Erythroblast (primary cell): ENCODE measurements at regions not wholly inside any gene's neighbourhood (a gene's known extent, or its start where the extent isn't known, plus 50 kb on each side); places are given as distances from the start of the nearest gene placed in this dataset.

Experiments
- DNase-seq, 2 experiments: peaks; one replicate each; lab custom pipeline; 2025; lab: John Stamatoyannopoulos, UW
- GATA1 ChIP-seq: IDR thresholded peaks from 2 replicates; pipeline ENCODE4 v1.6.1; 2011; ENCODE audit warnings: low read depth, mild to moderate bottlenecking, control low read depth, low read length, moderate library complexity
- POLR2A ChIP-seq: IDR thresholded peaks from 2 replicates; pipeline ENCODE4 v1.6.1; 2011; ENCODE audit warnings: mild to moderate bottlenecking, low read length

DNA sequence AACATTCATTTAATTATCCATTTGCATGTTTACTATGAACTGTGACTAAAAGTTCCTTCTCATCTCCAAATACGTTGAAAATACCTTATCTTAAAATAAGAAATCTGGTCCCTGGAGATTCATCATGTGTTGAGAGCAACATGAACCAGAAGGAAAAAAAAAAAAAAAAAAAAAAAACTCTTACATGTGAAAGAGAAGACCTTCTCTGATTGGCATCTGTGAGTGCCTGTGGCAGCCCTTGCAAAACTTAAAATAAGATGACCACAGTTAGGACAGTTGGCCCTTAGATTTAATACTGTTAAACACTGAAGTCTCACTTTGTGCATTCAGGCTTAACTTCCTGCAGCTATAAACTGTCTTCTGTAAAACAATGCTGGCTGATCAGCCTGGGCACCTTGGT is 1395.2 kb upstream of the ADGRL4 start:
- TF ChIP-seq GATA1 = no peak
- no peak for TF ChIP-seq POLR2A
- no peak for DNase-seq

- TF ChIP-seq GATA1 = no peak
- no peak for TF ChIP-seq POLR2A
- no peak for DNase-seq
Measured at GRCh38 chr1:80392529-80392928, 1386.0 kb upstream of the ADGRL4 start.

DNA sequence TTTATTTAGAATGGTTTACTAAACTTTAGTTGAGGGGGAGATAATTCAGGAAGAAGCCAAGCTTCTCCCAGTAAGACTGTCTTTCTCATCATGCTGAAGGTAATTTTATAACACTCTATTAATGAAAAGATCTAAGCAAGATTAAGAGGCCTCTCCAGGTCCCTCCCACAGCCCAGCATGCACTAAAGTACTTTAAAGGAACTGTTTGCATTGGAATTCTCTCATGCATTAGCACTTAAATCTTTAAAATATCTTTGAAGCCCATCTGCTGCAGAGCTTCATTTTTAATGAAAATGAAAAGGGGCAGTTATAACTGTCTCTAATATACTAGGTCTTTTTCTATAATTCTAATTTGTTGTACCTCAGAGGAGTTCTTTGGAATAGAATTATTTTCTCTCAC is 1379.1 kb upstream of the ADGRL4 start:
- no peak for TF ChIP-seq GATA1
- no peak for TF ChIP-seq POLR2A
- no peak for DNase-seq

DNA sequence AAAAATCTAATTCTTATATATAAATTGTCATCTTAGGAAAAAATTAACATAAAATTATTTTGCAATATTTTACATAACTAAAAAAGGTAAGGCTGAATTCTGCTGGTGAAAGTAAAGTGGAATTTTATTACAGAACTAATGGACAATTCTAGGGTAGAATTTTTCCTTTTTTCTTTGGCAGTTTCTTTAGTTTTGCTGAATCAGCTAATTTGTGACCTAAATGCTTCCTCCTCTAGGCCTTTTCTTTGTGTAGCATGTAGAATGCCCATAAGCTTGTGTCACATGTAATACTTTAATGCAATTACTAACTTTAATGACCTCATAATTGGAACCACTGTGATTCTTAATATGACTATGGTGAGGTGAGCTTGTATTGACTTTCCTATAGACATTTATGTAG is 1378.4 kb upstream of the ADGRL4 start:
- no peak for TF ChIP-seq GATA1

GRCh38 chr1:80384083-80384830 is 1377.7 kb upstream of the ADGRL4 start:
- no peak for TF ChIP-seq POLR2A
- TF ChIP-seq GATA1 = no peak
- no peak for DNase-seq

More for the DNA sequence above, 1378.4 kb upstream of the ADGRL4 start:
- DNase-seq = no peak

DNA sequence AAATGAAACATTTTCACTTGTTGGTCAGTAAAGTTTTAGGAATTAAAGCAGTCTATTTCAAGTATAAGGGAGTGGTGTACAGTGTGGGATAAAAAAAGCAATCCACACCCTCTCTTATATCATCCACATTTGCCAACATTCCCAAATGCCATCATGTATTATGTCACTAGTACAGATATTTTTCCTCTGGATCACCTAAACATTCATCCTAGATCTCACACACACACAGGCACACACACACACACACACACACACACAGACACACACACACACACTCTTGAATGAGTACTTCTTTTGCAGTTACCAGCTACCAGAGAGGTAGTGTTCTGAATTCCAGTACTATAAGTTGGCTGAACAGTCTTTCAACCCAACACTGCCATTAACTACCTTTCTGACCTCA is 1369.1 kb upstream of the ADGRL4 start:
- DNase-seq = no peak
- TF ChIP-seq GATA1 = no peak
- TF ChIP-seq POLR2A = no peak

DNA sequence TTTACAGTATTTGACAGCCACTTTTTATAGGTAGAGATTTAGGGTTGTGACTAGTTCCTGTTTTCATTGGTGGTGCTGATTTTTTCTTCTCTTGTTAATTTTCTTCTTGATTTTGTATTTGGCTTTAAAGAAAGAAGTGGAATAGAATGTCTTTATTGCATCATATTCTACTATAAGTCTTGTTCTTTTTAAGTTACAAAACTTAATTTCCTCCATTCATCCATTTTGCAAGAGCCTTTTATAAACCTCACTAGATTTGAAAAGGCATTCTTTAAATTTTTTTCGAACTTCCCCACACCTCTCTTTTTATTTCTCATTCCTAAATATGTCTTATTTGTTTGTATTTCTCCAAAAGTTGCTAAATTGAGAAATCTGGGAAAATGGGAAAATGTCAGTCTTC is 1368.6 kb upstream of the ADGRL4 start:
- no peak for DNase-seq
- TF ChIP-seq POLR2A = no peak
- TF ChIP-seq GATA1 = no peak

DNA sequence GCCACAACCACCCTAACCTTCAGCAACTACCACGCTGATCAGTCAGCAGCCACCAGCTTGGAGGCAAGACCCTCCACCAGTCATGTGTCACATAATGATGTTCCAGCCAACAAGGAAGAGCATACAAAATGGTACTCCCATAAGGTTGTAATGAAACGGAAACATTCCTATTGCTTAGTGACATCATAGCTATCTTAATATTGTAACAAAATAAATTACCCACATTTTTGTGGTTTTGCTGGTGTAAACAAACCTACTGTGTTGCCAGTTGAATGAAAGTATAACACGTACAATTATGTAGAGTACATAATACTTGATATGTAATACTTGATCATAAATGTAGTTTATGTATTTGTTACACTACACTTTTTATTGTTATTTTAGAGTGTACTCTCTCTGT is 1363.2 kb upstream of the ADGRL4 start:
- DNase-seq = no peak
- TF ChIP-seq POLR2A = no peak
- no peak for TF ChIP-seq GATA1

DNA sequence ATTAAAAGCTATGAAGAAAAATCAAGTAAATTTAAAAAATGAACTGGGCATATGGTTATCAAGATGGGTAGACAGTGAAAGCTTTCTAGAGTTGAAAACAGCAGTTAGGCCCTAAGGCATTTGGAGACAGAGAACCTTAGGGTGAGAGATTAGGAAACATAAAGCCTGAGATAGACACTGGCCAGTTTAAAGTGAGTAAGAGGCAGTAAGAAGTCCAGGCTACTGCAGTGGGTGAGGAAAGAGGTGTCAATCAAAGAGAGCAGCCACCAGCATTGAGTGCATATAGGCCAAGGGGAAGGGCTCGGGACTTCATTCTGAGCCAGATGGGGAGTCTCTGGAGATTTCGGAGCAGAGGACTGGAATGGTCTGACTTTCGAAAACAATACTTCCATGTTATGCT is 1360.5 kb upstream of the ADGRL4 start:
- no peak for DNase-seq
- TF ChIP-seq POLR2A = no peak

DNA sequence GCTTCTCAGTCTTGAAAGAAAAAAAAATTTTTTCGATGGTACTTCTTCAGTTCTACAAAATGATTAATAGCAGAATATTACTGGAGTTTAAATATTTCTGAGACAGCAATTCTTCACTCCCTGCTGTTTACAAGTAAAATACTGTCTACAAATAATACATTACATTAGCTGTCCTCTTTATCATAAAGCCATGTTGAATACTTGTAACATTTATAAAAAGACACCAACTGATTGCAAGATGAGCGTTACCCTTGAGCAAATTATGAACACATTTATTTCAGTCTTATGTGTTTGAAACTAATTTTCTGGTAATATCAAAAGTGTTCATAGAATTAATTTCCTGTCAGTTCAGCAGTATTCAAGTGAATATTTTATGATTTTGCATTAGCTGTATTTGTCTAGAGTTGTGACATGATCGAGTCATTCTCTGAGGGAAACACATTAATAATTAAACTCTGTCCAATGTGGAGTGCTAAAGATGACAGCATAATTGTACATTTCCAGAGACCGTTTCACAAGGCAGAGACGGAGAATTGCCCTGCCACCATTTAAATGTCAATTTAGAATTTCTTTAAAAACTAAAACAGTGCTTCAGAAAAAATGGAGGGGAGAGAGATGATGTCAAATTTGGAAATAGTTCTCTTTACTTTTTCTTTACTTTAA is 1359.0 kb upstream of the ADGRL4 start:
- DNase-seq = no peak
- TF ChIP-seq POLR2A (no peak), GATA1 (no peak)

DNA sequence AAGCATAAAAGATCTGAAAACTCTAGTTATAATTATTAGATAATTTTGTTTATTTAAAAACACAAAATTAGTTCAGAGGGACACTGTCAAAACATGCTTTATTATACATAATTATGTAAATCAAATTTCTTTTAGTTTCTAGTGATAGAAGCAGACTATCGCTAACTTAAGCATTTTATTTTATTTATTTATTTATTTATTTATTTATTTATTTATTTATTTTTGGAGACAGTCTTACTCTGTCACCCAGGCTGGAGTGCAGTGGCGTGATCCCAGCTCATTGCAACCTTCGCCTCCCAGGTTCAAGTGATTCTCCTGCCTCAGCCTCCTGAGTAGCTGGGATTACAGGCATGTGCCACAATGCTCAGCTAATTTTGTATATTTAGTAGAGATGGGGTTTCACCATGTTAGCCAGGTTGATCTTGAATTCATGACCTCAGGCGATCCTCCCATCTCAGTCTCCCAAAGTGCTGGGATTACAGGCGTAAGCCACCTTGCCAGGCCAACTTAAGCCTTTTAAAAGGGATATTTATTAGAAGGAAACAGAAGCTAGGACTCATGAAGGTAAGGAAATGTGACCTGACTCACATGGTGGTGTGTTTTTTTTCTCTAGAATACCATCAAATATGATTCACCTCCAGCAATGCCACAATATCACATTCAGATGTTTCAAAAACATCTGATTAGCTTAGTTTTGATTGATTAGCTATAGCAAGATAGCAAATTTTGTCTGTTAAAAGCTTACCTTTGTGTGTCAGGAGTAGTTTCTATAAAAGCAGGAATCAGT is 1357.4 kb upstream of the ADGRL4 start:
- DNase-seq = no peak
- TF ChIP-seq GATA1 = no peak
- TF ChIP-seq POLR2A = no peak

DNA sequence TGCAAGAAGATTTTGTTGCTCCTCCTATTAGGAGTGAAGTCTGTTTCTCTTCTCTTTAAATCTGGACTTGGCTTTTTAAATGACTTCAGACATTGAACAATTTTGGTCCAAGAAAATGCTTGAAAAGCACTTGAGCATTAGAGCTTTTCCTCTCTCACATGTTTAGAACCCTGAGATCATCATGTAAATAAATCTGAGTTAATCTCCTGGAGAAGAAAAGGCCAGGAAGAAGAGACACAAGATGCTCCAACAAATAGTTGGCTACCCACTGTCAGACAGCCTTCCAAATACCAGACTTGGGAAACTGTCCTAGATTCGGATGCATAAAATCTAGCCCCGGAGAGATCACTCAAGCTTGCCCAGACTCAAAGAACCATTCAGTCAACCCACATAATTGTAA is 1353.1 kb upstream of the ADGRL4 start:
- no peak for TF ChIP-seq GATA1
- TF ChIP-seq POLR2A = no peak
- DNase-seq = no peak

GRCh38 chr1:80349218-80349617 is 1342.7 kb upstream of the ADGRL4 start:
- TF ChIP-seq GATA1 (no peak), POLR2A (no peak)
- no peak for DNase-seq

DNA sequence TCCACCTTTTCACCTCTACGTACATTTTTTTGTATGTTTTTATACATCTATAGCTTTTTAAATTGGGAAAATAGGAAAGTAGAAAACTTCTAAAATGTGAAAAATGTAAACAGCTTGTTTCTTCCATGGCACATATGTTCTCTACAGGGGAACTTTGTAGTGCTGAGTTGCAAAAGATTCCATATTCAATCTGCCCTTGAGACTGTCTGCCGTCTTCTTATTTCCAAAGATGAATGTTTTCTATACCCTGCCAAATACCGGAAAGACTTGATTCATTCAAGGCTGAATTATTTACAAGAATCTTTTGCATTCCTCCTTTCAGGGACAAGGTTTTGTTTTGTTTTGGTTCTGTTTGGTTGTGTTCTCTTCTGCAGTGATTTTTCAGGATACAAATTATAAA is 1334.5 kb upstream of the ADGRL4 start:
- no peak for DNase-seq
- TF ChIP-seq POLR2A (no peak), GATA1 (no peak)
